ENCODE measurements at regions not wholly inside any gene's neighbourhood (a gene's known extent, or its start where the extent isn't known, plus 50 kb on each side); places are given as distances from the start of the nearest gene placed in this dataset.

DNA sequence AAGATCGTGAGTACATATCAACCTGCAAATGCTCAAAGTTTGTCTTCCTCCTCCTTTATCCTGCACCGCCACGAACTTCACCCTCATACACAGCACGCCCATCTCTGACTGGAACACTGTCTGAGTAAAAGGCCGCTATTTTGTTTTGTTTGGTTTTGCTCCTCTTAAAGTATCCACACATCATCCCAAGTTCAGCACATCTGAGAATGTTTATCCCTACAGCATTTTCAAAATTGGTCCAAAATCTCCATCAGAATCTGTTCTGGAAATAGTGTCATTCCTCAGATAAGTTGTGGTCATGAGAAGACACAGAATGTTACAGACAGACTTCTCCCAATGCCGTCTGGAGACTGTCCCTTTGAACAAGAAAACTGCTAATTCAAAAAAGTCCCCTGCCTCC is 251.6 kb upstream of the ARID1B start:
- Histone ChIP-seq H3K79me2 (ENCODE audit: low read depth) (no peaks in the 10 kb centered on the region), H3F3A (ENCODE audit: low read depth) (no peaks in the 10 kb centered on the region), H3K36me3 (no peaks in the 10 kb centered on the region), H3K4me2 (no peak overlapping the region), H3K9ac (no peak overlapping the region), H2AFZ (replicated peaks) (no peak overlapping the region), H3K4me1 (no peaks in the 10 kb centered on the region), H3K27me3 (no peaks in the 10 kb centered on the region), H3K4me3 (no peak overlapping the region), H4K20me1 (ENCODE audit: low read depth) (no peaks in the 10 kb centered on the region), H3K27ac (no peak overlapping the region), H3K9me3 (ENCODE audit: low read depth) (no peaks in the 10 kb centered on the region)
- no peaks in the 10 kb centered on the region for H3K4me1 Mint-ChIP-seq
- H3K36me3 Mint-ChIP-seq: no peaks in the 10 kb centered on the region
- no peak overlapping the region for H3K27ac Mint-ChIP-seq
- no peaks in the 10 kb centered on the region for H3K9me3 Mint-ChIP-seq
- no peaks in the 10 kb centered on the region for H3K27me3 Mint-ChIP-seq (ENCODE audit: insufficient read depth, low read depth)
- no peak overlapping the region for H3K4me3 Mint-ChIP-seq
- no peak for DNase-seq (ENCODE audit: low spot score)
- TF ChIP-seq, protein P1, sequence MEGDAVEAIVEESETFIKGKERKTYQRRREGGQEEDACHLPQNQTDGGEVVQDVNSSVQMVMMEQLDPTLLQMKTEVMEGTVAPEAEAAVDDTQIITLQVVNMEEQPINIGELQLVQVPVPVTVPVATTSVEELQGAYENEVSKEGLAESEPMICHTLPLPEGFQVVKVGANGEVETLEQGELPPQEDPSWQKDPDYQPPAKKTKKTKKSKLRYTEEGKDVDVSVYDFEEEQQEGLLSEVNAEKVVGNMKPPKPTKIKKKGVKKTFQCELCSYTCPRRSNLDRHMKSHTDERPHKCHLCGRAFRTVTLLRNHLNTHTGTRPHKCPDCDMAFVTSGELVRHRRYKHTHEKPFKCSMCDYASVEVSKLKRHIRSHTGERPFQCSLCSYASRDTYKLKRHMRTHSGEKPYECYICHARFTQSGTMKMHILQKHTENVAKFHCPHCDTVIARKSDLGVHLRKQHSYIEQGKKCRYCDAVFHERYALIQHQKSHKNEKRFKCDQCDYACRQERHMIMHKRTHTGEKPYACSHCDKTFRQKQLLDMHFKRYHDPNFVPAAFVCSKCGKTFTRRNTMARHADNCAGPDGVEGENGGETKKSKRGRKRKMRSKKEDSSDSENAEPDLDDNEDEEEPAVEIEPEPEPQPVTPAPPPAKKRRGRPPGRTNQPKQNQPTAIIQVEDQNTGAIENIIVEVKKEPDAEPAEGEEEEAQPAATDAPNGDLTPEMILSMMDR (IDR thresholded peaks at IDR 0.05): no peak
- TF ChIP-seq EZH2 (IDR thresholded peaks at IDR 0.05): no peak
- no peak for TF ChIP-seq EZH2phosphoT487 (IDR thresholded peaks at IDR 0.05)

DNA sequence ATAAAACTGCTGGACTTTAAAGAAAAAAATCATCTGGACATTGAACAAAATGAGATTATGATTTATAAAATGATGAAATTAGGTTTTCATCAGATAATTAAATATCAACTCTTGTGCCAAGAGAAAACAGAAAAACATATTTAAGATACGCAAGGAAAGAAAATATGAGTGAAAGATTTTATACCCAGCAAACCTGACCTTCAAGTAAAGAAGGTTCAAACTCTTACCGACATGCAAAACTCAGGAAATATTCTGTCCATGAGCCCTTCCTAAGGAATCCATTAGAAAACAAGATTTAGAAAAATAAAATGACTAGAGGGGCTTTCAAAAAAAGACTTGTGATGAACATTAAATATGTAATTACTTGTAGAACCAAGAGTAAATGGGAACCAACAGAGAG is 257.2 kb upstream of the ARID1B start:
- Histone ChIP-seq H4K20me1 (ENCODE audit: low read depth) (no peaks in the 10 kb centered on the region), H3K27me3 (no peaks in the 10 kb centered on the region), H3K4me1 (no peaks in the 10 kb centered on the region), H3K36me3 (peaks cover 6% of the 10 kb centered on the region), H3K9me3 (ENCODE audit: low read depth) (peaks cover 5% of the 10 kb centered on the region), H3K4me2 (no peak overlapping the region), H3F3A (ENCODE audit: low read depth) (no peaks in the 10 kb centered on the region), H3K79me2 (ENCODE audit: low read depth) (no peaks in the 10 kb centered on the region), H3K9ac (no peak overlapping the region), H3K4me3 (no peak overlapping the region), H3K27ac (no peak overlapping the region), H2AFZ (replicated peaks) (no peak overlapping the region)
- Mint-ChIP-seq H3K36me3 (no peaks in the 10 kb centered on the region), H3K27ac (no peak overlapping the region), H3K4me1 (no peaks in the 10 kb centered on the region), H3K27me3 (ENCODE audit: insufficient read depth, low read depth) (no peaks in the 10 kb centered on the region), H3K4me3 (no peak overlapping the region), H3K9me3 (peaks cover 5% of the 10 kb centered on the region)
- no peak for TF ChIP-seq EZH2phosphoT487 (IDR thresholded peaks at IDR 0.05)
- TF ChIP-seq EZH2 (IDR thresholded peaks at IDR 0.05): no peak
- TF ChIP-seq, protein P1 (IDR thresholded peaks at IDR 0.05): no peak
- DNase-seq (ENCODE audit: low spot score): no peak

DNA sequence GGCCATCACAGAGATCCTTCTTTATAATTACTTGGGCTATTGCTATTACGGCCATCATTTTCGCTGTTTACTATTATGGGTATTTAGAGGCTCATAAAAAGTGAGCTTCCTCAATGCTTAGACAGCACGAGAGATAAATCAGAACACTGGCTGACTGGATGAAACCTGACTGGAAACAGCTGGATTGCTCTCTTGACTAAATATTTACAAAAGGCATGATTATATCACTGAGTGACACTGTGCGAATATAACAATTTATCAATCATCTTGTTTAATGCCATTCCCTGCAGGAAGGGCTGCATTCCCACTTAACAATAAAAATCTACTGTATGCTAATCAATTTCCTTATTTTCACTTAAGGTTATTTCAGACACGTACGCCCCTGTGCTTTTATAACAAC is 260.1 kb upstream of the ARID1B start:
- no peak overlapping the region for H3K27ac Mint-ChIP-seq
- peaks cover 3% of the 10 kb centered on the region for H3K27me3 Mint-ChIP-seq (ENCODE audit: insufficient read depth, low read depth)
- no peak overlapping the region for H3K4me2 ChIP-seq
- H3K27me3 ChIP-seq: no peaks in the 10 kb centered on the region
- peaks cover 5% of the 10 kb centered on the region for H3K9me3 Mint-ChIP-seq
- H3K4me1 Mint-ChIP-seq: no peaks in the 10 kb centered on the region
- H3K36me3 ChIP-seq: peaks cover 6% of the 10 kb centered on the region
- H4K20me1 ChIP-seq (ENCODE audit: low read depth): no peaks in the 10 kb centered on the region
- no peaks in the 10 kb centered on the region for H3K36me3 Mint-ChIP-seq
- H3K4me3 Mint-ChIP-seq: no peak overlapping the region
- no peaks in the 10 kb centered on the region for H3F3A ChIP-seq (ENCODE audit: low read depth)
- no peaks in the 10 kb centered on the region for H3K79me2 ChIP-seq (ENCODE audit: low read depth)
- no peak overlapping the region for H2AFZ ChIP-seq (replicated peaks)
- H3K9ac ChIP-seq: no peak overlapping the region
- TF ChIP-seq EZH2 (IDR thresholded peaks at IDR 0.05) (no peak), EZH2phosphoT487 (IDR thresholded peaks at IDR 0.05) (no peak)
- no peak overlapping the region for H3K27ac ChIP-seq
- no peak overlapping the region for H3K4me3 ChIP-seq
- peaks cover 5% of the 10 kb centered on the region for H3K9me3 ChIP-seq (ENCODE audit: low read depth)
- H3K4me1 ChIP-seq: no peaks in the 10 kb centered on the region
- no peak for DNase-seq (ENCODE audit: low spot score)

DNA sequence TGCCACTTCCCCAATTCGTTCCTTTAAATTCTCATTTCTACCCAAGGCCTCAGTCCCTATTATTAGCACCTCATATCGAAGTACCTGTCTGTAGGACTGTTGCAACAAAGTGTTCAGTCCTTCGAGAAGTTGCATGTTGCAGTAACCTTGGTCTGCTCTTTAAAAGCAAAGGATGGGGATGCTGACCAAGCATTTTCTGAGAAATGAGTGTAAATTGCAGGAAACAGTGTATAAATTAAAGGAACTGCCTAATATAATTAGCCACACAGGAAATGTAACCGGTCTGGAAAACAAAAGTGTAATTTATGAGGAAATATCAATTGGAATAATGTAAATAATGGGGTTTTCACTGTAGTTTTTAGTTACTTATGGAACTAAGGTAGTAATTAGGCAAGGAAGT is 261.9 kb upstream of the ARID1B start:
- Histone ChIP-seq H3K36me3 (peaks cover 6% of the 10 kb centered on the region), H3K4me1 (no peaks in the 10 kb centered on the region), H3K9me3 (ENCODE audit: low read depth) (peaks cover 5% of the 10 kb centered on the region), H3K4me2 (no peak overlapping the region), H4K20me1 (ENCODE audit: low read depth) (no peaks in the 10 kb centered on the region), H3K79me2 (ENCODE audit: low read depth) (no peaks in the 10 kb centered on the region), H3K27me3 (no peaks in the 10 kb centered on the region), H3K4me3 (no peak overlapping the region), H3F3A (ENCODE audit: low read depth) (no peaks in the 10 kb centered on the region), H3K27ac (no peak overlapping the region), H3K9ac (no peak overlapping the region), H2AFZ (replicated peaks) (no peak overlapping the region)
- Mint-ChIP-seq H3K36me3 (no peaks in the 10 kb centered on the region), H3K27me3 (ENCODE audit: insufficient read depth, low read depth) (peaks cover 3% of the 10 kb centered on the region), H3K27ac (no peak overlapping the region), H3K9me3 (peaks cover 5% of the 10 kb centered on the region), H3K4me3 (no peak overlapping the region), H3K4me1 (no peaks in the 10 kb centered on the region)
- DNase-seq (ENCODE audit: low spot score): no peak
- TF ChIP-seq EZH2phosphoT487 (IDR thresholded peaks at IDR 0.05): no peak
- TF ChIP-seq, protein P1 (IDR thresholded peaks at IDR 0.05): no peak
- no peak for TF ChIP-seq EZH2 (IDR thresholded peaks at IDR 0.05)

All from neural progenitor cell (in vitro differentiated cells).